HL-60 (cell line): ENCODE measurements at regions not wholly inside any gene's neighbourhood (a gene's known extent, or its start where the extent isn't known, plus 50 kb on each side); places are given as distances from the start of the nearest gene placed in this dataset.

ENCODE experiments used
- GABPA ChIP-seq: IDR thresholded peaks from 2 replicates; pipeline ENCODE4 v1.6.1; 2012; ENCODE audit warnings: low read depth
- POLR2AphosphoS5 ChIP-seq: IDR thresholded peaks from 2 replicates; pipeline ENCODE4 v1.6.1; 2012; ENCODE audit warnings: low read depth
- SPI1 ChIP-seq: IDR thresholded peaks from 2 replicates; pipeline ENCODE4 v1.6.1; 2012; ENCODE audit warnings: low read depth, mild to moderate bottlenecking, borderline replicate concordance
- TF ChIP-seq, protein P1 (sequence below): IDR thresholded peaks from one replicate; pipeline ENCODE4 v1.5.1; 2011; ENCODE audit warnings: low read length, control low read depth, inconsistent platforms; ENCODE audit not compliant: insufficient read depth
- TF ChIP-seq, protein P2 (sequence below): IDR thresholded peaks from 2 replicates; pipeline ENCODE4 v1.6.1; 2012; ENCODE audit warnings: low read depth; ENCODE audit not compliant: insufficient replicate concordance

DNA sequence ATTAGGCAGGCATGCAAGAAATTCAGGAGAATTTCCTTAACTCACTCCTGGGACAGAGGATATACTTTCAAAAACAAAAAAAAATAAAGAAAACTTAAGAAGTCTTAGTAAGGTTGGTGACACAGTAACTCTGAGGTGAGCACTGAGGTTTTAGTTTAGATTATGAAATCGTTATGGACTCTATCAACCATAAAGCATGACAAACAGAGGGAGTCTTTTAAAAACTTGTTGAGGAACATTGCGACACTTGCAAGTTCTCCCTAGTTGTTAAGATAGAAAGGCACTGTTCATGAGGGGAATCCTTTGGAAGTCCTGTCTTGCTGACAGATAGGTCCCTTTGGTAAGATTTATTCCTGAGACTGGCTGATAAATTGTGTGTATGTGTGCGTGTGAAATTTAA, 194.3 kb upstream of the ERBB4 start:
- TF ChIP-seq, protein P1, sequence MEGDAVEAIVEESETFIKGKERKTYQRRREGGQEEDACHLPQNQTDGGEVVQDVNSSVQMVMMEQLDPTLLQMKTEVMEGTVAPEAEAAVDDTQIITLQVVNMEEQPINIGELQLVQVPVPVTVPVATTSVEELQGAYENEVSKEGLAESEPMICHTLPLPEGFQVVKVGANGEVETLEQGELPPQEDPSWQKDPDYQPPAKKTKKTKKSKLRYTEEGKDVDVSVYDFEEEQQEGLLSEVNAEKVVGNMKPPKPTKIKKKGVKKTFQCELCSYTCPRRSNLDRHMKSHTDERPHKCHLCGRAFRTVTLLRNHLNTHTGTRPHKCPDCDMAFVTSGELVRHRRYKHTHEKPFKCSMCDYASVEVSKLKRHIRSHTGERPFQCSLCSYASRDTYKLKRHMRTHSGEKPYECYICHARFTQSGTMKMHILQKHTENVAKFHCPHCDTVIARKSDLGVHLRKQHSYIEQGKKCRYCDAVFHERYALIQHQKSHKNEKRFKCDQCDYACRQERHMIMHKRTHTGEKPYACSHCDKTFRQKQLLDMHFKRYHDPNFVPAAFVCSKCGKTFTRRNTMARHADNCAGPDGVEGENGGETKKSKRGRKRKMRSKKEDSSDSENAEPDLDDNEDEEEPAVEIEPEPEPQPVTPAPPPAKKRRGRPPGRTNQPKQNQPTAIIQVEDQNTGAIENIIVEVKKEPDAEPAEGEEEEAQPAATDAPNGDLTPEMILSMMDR: no peak
- no peak for TF ChIP-seq POLR2AphosphoS5
- TF ChIP-seq GABPA: no peak
- TF ChIP-seq SPI1: no peak
- TF ChIP-seq, protein P2, sequence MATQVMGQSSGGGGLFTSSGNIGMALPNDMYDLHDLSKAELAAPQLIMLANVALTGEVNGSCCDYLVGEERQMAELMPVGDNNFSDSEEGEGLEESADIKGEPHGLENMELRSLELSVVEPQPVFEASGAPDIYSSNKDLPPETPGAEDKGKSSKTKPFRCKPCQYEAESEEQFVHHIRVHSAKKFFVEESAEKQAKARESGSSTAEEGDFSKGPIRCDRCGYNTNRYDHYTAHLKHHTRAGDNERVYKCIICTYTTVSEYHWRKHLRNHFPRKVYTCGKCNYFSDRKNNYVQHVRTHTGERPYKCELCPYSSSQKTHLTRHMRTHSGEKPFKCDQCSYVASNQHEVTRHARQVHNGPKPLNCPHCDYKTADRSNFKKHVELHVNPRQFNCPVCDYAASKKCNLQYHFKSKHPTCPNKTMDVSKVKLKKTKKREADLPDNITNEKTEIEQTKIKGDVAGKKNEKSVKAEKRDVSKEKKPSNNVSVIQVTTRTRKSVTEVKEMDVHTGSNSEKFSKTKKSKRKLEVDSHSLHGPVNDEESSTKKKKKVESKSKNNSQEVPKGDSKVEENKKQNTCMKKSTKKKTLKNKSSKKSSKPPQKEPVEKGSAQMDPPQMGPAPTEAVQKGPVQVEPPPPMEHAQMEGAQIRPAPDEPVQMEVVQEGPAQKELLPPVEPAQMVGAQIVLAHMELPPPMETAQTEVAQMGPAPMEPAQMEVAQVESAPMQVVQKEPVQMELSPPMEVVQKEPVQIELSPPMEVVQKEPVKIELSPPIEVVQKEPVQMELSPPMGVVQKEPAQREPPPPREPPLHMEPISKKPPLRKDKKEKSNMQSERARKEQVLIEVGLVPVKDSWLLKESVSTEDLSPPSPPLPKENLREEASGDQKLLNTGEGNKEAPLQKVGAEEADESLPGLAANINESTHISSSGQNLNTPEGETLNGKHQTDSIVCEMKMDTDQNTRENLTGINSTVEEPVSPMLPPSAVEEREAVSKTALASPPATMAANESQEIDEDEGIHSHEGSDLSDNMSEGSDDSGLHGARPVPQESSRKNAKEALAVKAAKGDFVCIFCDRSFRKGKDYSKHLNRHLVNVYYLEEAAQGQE: no peak
